ENCODE measurements at regions not wholly inside any gene's neighbourhood (a gene's known extent, or its start where the extent isn't known, plus 50 kb on each side); places are given as distances from the start of the nearest gene placed in this dataset.
"Not testable (repeated sequence)": the region's sequence is repeated elsewhere in the genome, so short reads cannot be mapped to it uniquely, and the experiment has no call there.

DNA sequence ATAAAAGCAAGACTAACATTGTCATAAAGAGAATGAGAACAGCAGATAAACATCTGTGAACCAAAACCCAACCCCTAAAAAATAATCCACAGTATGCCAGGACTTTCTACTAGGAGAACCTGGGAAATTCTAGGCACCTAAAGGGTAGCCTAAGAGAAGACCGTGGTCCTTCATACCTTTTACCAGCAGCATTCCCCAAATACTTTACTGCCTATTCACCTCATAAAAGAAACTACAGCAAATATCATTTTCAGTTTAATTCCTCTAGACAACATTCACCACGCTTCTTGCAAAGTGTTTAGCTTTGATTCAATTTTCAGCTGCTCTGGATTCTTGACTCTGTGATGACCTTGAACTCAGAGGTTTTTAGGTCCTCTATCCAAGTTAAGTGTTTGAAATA lies 1180.7 kb upstream of the B3GALT2 start:
- DNase-seq (ENCODE audit: low read depth in 2 of 3, low spot score in 1 of 3), result no peak

DNA sequence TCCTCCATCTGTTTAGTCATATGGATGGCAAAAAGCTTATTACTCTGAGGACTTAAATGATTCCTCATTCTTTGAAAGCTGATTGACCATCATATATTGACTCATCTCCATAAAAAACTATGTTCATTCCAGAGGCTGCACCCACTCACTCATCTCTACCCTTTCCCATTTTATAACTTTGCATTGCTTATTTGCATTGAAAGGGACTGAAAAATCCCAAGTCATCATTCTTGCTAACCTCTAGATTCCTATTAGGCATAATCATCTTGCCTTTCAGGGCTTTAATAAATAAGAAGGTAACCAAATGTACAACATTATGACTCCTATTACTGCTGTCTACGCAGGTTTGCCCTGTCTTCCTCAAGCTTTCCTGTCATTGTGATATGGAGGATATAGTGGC lies 1180.3 kb upstream of the B3GALT2 start:
- DNase-seq (ENCODE audit: low read depth in 2 of 3, low spot score in 1 of 3), result no peak

DNA sequence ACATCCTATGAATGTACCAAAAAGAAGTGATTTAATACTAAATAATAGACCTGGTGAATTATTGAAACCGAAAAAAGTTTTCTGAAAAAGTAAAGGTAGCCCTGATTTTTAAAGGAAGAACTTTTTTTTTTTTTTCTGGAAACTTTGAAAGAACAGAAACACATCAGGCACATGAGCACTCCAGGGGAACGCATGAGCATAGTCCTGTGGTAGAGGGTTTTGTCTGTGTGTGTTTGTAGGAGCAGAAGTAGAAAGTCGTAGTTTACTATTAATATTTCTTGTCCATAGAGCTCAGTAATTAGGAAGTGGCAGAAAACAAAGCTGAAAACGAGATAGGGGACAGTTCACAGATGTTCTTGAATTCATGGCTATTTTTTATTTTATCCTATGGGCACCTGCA lies 1175.9 kb upstream of the B3GALT2 start:
- no peak for DNase-seq (ENCODE audit: low read depth in 2 of 3, low spot score in 1 of 3)

DNA sequence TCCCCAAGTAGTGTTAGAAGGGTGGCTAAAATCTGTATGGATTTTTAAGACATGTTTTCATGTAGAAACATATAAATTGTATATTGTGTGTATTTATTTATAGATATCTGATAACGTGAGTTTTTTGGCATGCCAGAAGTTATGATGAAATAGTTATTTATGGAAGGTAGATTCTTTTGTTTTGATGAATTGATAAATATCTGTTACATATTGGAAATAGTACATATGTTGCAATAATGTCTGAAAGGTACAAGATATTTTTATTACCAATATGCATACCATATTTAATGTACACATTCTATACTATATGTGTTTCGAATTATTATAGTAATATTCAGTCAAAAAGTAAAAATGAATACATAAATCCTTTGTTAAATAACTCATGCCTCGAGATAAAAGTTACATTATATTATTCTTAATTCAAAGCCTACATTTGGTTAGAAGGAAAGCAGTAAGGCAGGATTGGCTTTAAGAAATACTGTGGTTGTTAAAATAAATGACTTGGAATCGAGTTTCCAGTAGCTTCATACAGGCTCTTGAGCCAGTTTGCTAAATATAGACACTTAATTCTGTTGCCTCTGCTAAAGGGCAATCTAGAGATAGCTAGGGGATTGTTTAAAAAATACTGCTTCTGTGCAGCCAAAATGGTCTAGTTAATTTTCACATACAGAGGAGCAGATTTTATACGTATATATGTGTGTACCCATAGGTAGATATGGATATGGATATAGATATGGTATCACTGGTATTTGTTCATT lies 1175.1 kb upstream of the B3GALT2 start:
- DNase-seq (ENCODE audit: low read depth in 2 of 3, low spot score in 1 of 3), result no peak

DNA sequence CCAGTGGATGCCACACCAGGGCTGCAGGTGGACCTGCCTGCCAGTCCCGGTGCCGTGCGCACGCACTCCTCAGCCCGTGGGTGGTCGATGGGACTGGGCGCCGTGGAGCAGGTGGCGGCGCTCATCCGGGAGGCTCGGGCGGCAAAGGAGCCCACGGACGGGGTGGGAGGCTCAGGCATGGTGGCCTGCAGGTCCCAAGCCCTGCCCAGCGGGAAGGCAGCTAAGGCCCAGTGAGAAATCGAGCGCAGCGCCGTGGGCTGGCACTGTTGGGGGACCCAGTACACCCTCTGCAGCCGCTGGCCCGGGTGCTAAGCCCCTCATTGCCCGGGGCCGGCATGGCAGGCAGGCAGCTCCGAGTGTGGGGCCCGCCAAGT lies 1171.8 kb upstream of the B3GALT2 start:
- no peak for DNase-seq (ENCODE audit: low read depth in 2 of 3, low spot score in 1 of 3)

DNA sequence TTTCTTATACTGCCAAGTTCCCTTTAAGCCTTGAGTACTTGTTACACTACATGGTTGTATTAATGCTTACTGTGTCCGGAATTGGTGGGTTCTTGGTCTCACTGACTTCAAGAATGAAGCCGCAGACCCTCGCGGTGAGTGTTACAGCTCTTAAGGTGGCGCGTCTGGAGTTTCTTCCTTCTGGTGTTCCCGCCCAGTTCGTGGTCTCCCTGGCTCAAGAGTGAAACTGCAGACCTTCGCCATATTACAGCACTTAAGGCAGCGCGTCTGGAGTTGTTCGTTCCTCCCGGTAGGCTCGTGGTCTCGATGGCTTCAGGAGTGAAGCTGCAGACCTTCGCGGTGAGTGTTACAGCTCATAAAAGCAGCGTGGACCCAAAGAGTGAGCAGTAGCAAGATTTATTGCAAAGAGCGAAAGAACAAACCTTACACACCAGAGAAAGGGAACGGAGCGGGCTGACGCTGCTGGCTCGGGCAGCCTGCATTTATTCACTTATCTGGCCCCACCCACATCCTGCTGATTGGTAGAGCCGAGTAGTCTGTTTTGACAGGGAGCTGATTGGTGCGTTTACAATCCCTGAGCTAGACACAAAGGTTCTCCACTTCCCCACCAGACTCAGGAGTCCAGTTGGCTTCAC lies 1171.3 kb upstream of the B3GALT2 start:
- DNase-seq (ENCODE audit: low read depth in 2 of 3, low spot score in 1 of 3), result not testable (repeated sequence)

DNA sequence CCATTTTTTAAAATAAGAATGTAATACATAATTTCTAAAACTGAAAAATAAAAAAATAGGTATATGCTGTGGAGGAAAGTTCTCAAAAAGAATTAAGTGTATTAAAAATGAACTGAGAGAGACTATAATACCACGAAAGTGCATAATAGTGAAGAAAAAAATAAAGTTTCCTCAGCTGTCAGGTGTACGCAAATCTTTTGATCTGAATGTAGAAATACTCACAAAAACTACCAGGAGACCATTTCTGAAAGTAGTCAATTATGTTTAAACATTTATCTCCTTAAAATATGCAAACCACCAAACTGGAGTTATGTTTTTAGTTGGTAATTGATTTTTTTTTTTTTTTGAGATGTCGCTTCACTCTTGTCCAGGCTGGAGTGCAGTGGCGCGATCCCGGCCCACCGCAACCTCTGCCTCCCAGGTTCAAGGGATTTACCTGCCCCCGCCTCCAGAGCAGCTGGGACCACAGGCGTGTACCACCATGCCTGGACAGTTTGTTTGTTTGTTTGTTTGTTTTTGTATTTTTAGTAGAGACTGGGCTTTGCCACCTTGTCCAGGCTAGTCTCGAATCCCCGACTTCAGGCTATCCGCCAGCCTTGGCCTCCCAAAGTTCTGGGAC lies 1169.2 kb upstream of the B3GALT2 start:
- DNase-seq (ENCODE audit: low read depth in 2 of 3, low spot score in 1 of 3), result no peak

DNA sequence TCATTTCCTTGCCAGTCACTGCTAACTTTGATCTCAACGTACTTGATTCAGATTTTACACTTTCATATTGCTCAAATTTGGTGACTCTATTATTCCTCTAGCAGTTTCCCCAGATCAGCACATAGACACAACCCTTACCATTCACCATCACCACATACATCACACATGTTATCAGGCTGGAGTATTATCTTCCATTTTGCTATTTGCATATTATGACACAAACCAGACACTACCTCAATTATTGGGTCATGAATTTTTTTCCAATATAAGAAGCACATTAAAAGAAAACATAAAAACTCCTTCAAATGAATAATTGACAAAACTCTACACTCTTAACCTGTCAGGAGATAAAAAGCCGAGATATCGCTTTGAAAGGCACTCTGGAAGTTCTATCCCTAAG lies 1166.7 kb upstream of the B3GALT2 start:
- DNase-seq (ENCODE audit: low read depth in 2 of 3, low spot score in 1 of 3), result no peak

DNA sequence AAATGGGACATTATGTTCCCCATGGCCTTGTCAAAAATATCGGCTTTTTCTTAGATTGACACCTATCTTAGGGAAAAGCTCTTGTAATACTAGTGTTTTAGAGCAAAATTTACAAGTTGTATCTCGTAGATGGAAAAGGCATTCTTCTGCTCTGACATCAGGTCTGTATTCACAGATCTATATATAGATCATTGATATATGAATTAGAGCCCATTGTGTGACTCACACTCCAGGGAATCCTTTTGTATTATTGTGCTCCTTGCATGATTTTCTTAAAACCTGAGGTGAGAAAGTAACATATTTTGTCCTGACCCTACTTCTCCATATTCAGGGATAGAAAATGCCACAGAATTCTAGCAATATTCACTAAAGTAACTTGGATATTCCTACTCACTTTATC lies 1160.8 kb upstream of the B3GALT2 start:
- no peak for DNase-seq (ENCODE audit: low read depth in 2 of 3, low spot score in 1 of 3)

DNA sequence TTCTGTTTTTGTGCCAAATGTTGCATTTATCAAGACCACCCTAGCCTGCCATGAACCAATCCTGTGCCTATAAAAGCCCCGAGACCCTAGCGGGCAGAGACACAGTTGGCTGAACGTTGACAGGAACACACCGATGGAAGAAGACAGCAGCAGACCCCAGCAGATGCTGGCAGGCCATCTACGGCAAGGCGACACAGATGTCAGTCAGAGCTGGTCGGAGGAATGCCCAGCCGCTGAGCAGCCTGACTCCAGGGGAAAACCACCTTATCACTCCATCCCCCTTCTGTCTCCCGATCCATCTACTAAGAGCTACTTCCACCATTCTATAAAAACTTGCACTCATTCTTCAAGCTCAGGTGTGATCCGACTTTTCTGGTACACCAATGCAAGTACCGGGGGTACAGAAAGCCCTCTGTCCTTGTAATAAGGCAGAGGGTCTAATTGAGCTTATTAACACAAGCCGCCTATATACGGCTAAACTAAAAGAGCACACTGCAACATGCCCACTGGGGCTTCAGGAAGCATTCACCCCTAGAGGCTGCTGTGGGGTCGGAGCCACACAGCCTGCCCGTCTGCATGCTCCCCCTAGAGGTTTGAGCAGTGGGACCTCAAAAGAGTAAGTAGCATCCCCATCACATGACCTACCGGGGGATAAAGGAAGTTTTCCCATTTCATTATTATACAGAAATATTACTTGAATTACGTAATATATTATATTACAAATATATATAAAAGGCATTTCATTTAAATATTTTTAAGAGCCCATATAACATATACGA lies 1156.3 kb upstream of the B3GALT2 start:
- DNase-seq (ENCODE audit: low read depth in 2 of 3, low spot score in 1 of 3), result no peak

DNA sequence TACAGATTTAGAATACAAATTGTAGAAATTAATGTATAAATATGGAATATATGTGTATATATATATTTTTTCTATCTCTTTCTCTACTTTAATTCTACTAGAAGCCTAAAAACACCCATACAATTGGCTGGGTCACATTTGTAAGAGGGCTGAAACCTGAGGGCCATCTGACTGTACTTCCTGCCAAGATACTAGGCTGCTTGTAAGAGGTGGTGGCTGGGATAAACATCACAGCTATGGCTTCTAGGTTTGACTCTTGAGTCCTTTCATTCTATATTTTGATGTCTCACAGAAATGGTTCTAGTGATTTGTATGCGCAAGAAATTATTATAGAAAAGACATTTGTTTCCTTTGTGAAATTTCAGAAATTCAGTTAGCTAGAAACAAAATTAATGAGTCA lies 1155.2 kb upstream of the B3GALT2 start:
- DNase-seq (ENCODE audit: low read depth in 2 of 3, low spot score in 1 of 3), result no peak

DNA sequence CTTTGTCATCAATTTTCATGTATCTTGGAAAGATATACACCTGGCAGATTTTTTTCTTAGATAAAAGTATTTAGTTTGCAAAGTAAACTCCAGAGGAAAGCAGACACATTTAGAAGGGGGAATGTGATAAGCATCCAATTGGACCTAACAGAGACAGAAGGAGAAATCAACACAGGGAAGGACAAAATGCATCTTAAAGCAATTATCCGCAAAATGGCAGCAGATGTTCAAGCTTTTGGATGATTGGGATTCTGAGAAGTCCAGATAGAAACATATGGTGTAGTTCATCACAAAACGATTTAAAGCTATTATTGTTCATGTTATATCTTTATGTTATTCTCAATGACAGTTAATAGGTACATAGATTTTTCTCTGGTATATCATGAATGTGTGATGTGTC lies 1153.1 kb upstream of the B3GALT2 start:
- DNase-seq (ENCODE audit: low read depth in 2 of 3, low spot score in 1 of 3), result no peak

DNA sequence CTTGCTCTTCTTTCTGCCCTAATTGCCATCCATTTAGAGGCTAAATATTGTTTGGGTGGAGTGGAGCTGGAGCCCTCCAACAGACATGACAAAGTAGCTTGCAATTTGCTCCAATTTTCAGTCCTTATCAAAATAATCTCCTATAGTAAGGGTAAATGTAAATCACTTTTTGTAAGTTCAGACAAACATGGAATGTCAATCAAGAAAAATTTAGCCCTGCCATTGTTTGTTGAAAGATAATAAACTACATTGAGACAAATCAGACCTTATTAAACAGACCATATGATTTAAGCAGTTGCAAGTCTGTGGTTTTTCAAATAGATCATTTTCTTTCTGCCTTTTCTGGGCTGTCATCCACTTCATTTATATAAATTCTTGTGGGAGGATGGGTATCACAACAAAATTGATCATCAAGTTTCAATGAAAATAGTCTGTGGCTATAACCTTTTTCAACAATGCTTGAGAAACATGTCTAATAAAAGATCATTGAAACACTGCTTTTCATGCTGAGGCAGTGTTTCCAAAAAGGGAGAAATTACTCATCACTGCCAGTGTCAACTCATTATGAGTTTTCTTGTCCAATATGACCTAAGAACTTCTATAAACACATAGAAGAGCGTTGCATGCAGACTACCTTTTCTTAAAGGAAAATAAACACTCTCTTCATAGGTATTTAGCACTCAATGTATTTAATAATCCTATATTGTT lies 1152.0 kb upstream of the B3GALT2 start:
- DNase-seq (ENCODE audit: low read depth in 2 of 3, low spot score in 1 of 3), result peak in 1 of 3 donors; percentile 53

DNA sequence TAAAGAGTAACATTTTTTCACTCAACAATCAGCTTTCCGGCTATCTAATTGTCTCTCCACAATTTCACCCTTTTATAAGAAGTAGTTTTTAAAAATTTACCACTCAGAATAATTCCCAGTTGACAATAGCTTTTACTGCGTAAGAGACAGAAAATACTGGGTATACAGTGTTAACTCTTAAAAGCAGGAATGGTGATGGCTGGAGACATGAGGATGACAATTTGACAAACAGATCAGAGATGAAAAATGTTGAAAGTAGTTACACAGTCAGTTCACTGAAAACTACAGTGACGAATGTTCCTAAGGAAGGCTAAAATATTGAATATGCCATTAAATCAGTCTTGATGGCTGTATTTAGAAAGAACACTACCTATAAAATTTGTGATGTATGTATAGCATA lies 1146.8 kb upstream of the B3GALT2 start:
- no peak for DNase-seq (ENCODE audit: low read depth in 2 of 3, low spot score in 1 of 3)

DNA sequence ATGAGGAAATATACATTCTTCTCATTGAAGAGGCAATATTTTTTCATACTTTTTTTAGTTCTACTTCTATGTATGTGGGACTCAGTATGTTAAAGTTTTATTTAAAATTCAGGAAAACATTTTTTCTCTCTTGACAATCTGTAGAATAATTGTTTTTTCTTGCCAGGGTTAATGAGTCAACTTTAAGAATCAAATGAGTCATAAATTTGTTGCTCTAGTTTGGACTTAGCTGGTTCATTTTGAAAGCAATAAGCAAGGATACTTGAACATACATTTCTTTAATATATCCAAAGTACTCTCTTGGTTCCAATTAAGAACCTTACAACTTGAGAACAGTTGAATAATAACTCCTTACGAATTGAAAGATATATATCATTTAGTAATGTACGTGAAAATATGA lies 1145.3 kb upstream of the B3GALT2 start:
- DNase-seq (ENCODE audit: low read depth in 2 of 3, low spot score in 1 of 3), result no peak

DNA sequence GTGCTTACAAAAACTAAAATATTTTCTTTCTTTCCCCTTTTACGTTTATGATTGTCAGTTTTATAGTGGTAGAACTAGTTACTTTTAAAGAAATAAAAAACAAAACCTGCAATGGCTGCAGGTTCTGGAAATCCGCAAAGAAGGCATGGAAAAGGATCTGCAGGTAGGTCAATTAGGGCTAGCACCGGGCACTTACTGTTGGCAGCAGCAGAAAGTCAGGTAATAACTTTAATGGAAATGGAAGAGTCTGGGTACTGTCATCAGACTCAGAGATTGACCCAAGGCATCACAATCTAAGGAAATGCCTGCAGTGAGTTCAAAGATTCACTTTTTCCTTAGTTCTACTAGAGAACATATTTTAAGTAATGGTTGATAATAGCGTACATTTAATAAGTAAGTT lies 1136.3 kb upstream of the B3GALT2 start:
- DNase-seq (ENCODE audit: low read depth in 2 of 3, low spot score in 1 of 3), result no peak

DNA sequence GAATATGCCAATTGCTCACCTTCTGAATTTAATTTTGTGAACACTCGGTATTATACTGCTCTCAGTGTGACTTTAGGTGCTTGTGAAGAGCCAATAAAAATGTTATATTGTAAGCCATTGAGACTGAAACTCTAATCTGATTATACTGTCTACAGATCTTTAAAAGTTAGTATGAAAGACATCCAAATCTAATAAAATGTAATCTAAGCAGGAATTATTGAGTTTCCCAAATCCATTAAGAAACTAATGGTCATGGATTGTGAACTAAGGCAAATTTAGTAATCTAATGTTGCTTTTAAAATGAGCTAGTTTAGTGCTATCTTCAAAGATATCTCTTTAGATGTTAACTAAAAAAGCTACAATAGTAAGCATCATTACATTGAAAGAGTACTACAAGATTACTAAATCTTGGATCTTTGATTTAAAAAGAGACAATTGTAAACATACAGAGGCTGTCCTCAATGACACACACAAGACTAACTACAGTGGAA lies 1132.4 kb upstream of the B3GALT2 start:
- no peak for DNase-seq (ENCODE audit: low read depth in 2 of 3, low spot score in 1 of 3)

DNA sequence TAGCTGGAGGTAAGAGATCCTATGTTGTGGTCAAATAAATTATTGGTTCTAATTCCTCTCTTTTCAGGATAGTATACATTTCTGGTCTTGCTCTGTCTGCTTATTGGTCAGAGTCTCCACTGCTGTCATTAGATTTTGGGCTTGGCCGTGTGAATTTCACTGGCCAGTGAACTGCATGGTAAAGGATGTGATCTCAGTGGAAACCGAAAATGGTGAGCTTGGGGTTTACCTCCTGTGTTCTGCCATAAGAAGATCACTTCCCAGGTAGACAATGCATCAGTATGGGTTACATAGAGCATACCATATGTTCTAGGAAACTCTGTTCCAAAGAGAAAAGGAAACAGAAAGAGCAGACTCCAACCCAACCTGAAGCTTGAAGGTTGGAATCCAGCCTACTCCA lies 1123.3 kb upstream of the B3GALT2 start:
- DNase-seq (ENCODE audit: low read depth in 2 of 3, low spot score in 1 of 3), result no peak

DNA sequence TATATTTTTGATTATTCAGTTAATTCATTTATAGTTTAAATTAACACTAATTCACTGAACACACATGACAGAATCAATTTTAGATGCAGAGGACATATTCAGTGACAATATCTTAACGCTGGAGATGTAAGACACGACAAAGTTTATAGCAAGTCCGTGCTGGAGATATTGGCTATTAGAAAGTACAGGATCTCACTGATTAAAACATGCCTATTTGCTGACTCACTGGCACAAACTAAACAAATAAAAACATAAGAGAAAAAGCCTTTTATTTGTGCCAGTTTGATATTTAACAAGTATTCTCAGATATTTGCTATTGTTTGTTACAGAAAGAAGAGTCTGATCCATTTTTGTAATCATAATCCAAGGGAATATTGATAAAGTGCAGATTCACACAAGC lies 1122.9 kb upstream of the B3GALT2 start:
- DNase-seq (ENCODE audit: low read depth in 2 of 3, low spot score in 1 of 3), result no peak

DNA sequence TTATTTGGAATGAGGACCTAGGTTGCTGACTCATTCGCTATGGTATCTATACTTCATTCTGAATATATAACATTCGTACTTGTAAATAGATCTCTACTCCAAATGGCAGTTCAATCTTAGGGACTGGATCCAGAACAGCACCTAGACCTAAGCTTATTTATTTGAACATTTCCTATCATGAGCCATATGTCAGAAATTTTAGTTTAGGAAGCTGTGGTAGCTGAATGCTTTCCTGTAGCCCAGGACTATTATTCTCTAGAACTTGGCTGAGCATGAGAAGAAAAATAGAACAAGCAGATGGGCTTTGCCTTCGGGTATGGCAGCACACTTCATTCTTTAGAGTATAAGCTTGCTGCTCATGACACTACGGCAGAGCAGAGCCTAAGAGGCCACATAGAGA lies 1114.4 kb upstream of the B3GALT2 start:
- DNase-seq (ENCODE audit: low read depth in 2 of 3, low spot score in 1 of 3), result no peak

DNA sequence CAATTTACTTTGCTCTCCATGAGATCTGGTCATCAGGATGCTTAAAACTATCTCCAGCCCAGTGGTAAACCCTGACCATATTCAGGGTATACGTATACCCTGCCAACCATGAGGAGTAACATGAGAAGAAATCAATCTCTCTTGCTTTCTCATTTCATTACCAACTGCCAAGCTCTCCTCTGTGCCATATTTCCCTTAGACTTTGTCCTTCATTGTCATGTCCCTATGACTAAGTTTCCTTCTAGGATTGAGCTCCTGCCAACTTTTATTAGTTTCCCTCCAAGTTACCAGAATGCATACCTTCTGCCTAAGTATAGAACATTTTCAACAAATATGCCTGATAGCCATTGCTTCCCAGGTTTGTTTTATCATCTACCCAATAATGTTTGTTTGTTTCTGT lies 1113.9 kb upstream of the B3GALT2 start:
- no peak for DNase-seq (ENCODE audit: low read depth in 2 of 3, low spot score in 1 of 3)

Data from stimulated activated CD4-positive, alpha-beta T cell treated with anti-CD3 and anti-CD28 coated beads, Interleukin-12 subunit alpha, Interleukin-12 subunit beta, amount 100 ng/mL, for 48 hours (primary cell).